HG03025 (cell line): ENCODE measurements at regions not wholly inside any gene's neighbourhood (a gene's known extent, or its start where the extent isn't known, plus 50 kb on each side); places are given as distances from the start of the nearest gene placed in this dataset.
"Not testable (repeated sequence)": the region's sequence is repeated elsewhere in the genome, so short reads cannot be mapped to it uniquely, and the experiment has no call there.

Source experiments
- ATAC-seq: cut with Tn5 transposase; IDR thresholded peaks from one replicate; pipeline ENCODE4 v1.9.1; 2021; ENCODE audit warnings: mild to moderate bottlenecking, moderate library complexity; ENCODE audit not compliant: unreplicated experiment, low FRiP score

- ATAC-seq: no peak
These were observed 58.3 kb downstream of the C11orf87 start for GRCh38 chr11:109480251-109480650.

GRCh38 chr11:109486129-109486528 is 64.1 kb downstream of the C11orf87 start:
- ATAC-seq: no peak

- ATAC-seq: no peak
These were observed 69.1 kb downstream of the C11orf87 start for GRCh38 chr11:109490953-109491635.

DNA sequence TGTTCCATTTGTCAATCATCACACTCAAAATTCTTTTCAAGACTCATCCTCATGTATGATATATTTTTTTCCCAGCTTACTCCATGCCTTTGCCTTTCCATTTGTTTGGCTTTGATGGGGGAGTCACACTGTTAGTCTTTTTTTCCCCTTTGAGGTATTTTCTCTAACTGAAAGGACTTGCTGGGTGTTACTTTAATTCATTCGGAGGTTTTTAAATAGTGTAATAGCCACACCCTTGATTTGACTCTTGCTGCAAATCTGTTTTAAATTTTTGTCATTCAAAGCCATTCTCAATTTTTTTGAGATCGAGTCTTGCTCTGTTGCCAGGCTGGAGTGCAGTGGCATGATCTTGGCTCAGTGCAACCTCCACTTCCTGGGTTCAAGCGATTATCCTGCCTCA is 84.1 kb downstream of the C11orf87 start:
- no peak for ATAC-seq

DNA sequence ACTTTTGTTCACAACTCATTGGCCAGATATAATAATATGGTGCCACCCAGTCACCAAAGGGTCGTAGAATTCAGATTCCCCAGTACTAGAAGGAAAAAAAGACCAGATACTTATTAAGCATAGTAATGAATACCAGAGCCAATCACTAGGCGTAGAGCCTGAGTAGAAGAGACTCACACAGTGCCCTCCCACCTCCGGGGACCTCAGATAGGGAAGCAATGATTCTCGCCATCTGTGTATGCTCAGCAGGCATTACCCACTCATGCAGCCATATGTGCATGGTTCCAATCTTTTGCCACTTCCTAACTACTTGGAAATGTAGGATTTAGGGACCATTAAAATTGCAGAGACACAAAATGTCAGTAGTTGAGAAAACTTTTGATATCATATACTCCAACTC is 85.3 kb downstream of the C11orf87 start:
- ATAC-seq: no peak

GRCh38 chr11:109507836-109508561 is 86.0 kb downstream of the C11orf87 start:
- ATAC-seq: no peak

GRCh38 chr11:109508943-109509342 is 87.0 kb downstream of the C11orf87 start:
- no peak for ATAC-seq

DNA sequence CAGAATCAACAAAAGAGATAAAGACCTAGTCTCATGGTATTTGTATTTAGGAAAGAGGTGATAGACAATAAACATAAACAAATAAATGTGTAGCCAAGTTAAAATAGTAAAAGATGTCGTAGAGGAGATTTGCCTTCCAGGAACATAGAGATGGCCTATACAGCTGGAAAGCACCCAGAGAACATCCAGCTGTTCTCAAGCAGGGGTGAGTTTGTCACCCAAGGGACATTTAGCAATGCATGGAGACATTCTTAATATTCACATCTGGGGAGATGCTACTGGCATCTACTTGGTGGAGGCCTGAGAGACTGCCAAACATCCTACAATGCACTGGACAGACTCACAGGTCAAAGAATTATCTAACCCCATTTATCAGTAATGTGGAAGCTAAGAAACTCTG is 88.3 kb downstream of the C11orf87 start:
- no peak for ATAC-seq

- no peak for ATAC-seq
These were observed 89.6 kb downstream of the C11orf87 start for GRCh38 chr11:109511598-109511997.

- ATAC-seq: no peak
These were observed 90.3 kb downstream of the C11orf87 start for GRCh38 chr11:109512249-109512648.

DNA sequence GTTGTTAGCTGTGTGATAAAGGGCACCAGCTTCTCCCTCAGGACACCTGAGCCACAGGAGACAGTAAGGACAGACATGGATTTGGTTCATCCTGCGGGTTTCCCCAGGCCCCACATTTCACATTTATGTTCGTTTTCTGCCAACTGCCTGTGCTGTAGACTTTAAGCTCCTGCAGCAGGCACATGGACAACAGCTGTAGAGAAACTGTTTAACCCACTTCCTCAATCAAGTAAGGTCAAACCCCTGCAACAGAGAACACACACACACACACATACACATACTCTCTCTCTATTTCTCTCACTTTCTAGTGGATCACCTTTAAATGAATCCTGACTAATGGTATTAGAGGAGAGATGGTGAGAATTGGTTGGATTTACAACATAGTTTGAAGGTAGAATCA is 90.7 kb downstream of the C11orf87 start:
- ATAC-seq: no peak

DNA sequence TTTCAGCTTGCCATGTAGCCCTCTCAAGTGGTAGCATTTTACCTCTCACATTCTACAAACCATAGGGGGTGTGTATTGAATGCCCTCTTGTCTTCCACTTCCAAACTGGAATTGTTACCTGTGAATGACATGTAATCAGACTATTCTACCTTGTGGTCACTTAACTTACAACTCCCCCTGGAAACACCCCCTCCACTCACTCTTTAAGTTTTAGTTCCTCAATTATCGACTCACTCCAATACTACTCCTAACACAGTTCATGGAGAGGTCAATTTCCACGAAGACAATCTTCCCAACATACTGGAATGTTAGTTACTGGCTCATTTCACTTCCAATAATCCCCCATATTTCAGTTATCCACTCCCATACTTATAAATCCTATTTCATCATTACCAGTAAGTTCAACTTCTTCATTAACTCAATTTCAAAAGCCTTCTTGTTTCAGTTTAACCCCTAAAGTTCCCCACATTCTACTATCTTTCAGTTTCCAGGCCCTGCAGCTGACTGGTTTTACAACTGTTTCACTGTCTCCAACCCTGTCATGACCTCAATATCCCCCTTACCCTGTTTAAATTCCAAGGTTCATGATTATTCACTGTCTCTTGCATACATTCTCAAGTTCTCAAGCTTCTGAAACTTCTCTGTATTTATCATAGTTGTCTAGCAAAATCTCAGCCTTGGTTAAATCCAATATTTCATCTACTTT is 92.5 kb downstream of the C11orf87 start:
- no peak for ATAC-seq

- ATAC-seq: no peak
These were observed 97.3 kb downstream of the C11orf87 start for GRCh38 chr11:109519253-109519652.

DNA sequence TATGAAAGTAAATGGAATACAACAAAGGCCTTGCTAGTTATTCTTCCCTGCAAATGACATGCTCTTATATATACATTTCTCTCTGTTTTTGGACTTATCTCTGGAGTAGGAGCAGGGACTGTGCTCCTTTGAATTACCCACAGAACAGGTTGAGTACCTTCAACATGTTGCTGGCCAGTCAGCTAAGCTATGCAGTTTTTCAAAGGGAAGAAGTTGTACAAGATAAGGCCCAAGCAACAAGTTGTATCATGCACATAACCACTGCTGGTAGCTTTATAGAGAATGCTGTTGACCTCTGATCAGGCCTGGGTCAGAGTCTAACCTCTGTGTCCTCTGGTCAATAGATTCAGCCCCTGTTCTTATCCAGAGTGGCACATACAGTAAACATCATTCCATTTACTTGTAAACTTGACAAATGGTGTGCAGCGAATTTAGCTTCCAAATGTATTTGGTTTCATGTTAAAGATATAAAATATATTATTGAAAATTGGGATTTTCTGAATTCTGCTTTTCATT is 99.6 kb downstream of the C11orf87 start:
- ATAC-seq: no peak

GRCh38 chr11:109522116-109522755 is 100.2 kb downstream of the C11orf87 start:
- ATAC-seq: no peak

DNA sequence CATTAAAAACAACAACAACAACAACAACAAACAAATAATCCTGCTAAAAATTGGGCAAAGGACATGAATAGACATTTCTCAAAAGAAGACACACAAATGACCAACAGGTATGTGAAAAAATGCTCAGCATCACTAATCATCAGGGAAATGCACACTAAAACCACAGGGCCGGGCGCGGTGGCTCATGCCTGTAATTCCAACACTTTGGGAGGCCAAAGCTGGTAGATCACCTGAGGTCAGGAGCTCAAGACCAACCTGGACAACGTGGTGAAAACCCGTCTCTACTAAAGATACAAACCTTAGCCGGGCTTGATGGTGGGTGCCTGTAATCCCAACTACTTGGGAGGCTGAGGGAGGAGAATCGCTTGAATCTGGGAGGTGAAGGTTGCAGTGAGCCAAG is 103.6 kb downstream of the C11orf87 start:
- ATAC-seq: not testable (repeated sequence)

GRCh38 chr11:109526061-109526460 is 104.1 kb downstream of the C11orf87 start:
- ATAC-seq: no peak

DNA sequence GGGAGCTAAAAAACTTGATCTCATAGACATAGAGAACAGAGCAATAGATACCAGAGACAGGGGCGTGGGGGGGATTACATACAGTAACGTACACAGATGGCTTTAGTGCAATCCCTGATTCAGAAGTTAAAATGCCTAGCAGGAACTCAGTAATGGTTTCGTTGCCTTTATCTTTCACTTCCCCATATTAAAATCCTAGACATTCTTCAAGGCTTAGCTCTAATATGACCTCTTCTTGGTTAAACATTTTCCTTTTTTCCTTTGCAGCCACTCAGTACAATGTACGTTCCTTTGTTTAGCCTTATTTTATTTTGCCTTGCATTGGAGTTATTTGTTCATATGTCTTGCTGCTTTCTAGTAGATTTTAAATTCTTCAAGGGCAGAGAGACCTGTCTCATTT is 104.9 kb downstream of the C11orf87 start:
- ATAC-seq: no peak

GRCh38 chr11:109527496-109527895 is 105.5 kb downstream of the C11orf87 start:
- no peak for ATAC-seq

GRCh38 chr11:109547356-109548027 is 125.5 kb downstream of the C11orf87 start:
- no peak for ATAC-seq
